Neural cell (in vitro differentiated cells): ENCODE measurements at regions not wholly inside any gene's neighbourhood (a gene's known extent, or its start where the extent isn't known, plus 50 kb on each side); places are given as distances from the start of the nearest gene placed in this dataset.
"Not testable (repeated sequence)": the region's sequence is repeated elsewhere in the genome, so short reads cannot be mapped to it uniquely, and the experiment has no call there.

ENCODE experiments used
- H2AFZ ChIP-seq: fragments of 200-600, 300-800 bp; sonication (generic), shearing (Covaris generic); 2 replicates; pipeline ENCODE4 v1.6.0; 2014; ENCODE audit warnings: low read depth, mild to moderate bottlenecking, antibody characterized with exemption, low read length, moderate library complexity
- H3F3A ChIP-seq: fragments of 200-600 bp; shearing (Covaris generic); 2 replicates; pipeline ENCODE4 v1.6.1; 2016; ENCODE audit warnings: mild to moderate bottlenecking, moderate library complexity, mixed read lengths, antibody characterized with exemption, low read length; ENCODE audit not compliant: insufficient read depth, poor library complexity, severe bottlenecking
- H3K27ac ChIP-seq: fragments of 200-600, 300-800 bp; sonication (generic), shearing (Covaris generic); 2 replicates; pipeline ENCODE4 v1.5.1; 2014; ENCODE audit warnings: mild to moderate bottlenecking, low read length, moderate library complexity
- H3K27me3 ChIP-seq: fragments of 300-800, 200-600 bp; sonication (generic), shearing (Covaris generic); 2 replicates; pipeline ENCODE4 v1.6.0; 2014; ENCODE audit warnings: mild to moderate bottlenecking, low read depth, low read length, moderate library complexity; ENCODE audit not compliant: insufficient read depth
- H3K36me3 ChIP-seq: fragments of 300-800, 200-600 bp; sonication (generic), shearing (Covaris generic); 2 replicates; pipeline ENCODE4 v1.5.1; 2014; ENCODE audit warnings: mild to moderate bottlenecking, antibody characterized with exemption, low read length, moderate library complexity; ENCODE audit not compliant: insufficient read depth
- H3K4me2 ChIP-seq: fragments of 300-800, 200-600 bp; sonication (generic), shearing (Covaris generic); 2 replicates; pipeline ENCODE4 v1.6.0; 2014; ENCODE audit warnings: mild to moderate bottlenecking, low read length
- H3K4me3 ChIP-seq: fragments of 300-800, 200-600 bp; sonication (generic), shearing (Covaris generic); 2 replicates; pipeline ENCODE4 v1.5.1; 2014; ENCODE audit warnings: mild to moderate bottlenecking, low read length, moderate library complexity
- H3K79me2 ChIP-seq: fragments of 200-600 bp; shearing (Covaris generic); replicated peaks from 2 replicates; pipeline ENCODE4 v1.6.0; 2014; ENCODE audit warnings: mild to moderate bottlenecking, low read length, moderate library complexity; ENCODE audit not compliant: insufficient read depth
- H3K9ac ChIP-seq: fragments of 300-800, 200-600 bp; sonication (generic), shearing (Covaris generic); 2 replicates; pipeline ENCODE4 v1.6.1; 2016; ENCODE audit warnings: mild to moderate bottlenecking, low read length, mixed read lengths
- H3K9me2 ChIP-seq: fragments of 200-600 bp; shearing (Covaris generic); 2 replicates; pipeline ENCODE4 v1.6.1; 2016; ENCODE audit warnings: mild to moderate bottlenecking, low read length, mixed read lengths; ENCODE audit not compliant: insufficient read depth
- H3K9me3 ChIP-seq: fragments of 200-600, 300-800 bp; sonication (generic), shearing (Covaris generic); 2 replicates; pipeline ENCODE4 v1.6.1; 2016; ENCODE audit warnings: mild to moderate bottlenecking, mixed run types, low read length, moderate library complexity, mixed read lengths
- H4K20me1 ChIP-seq: fragments of 200-600 bp; shearing (Covaris generic); 2 replicates; pipeline ENCODE4 v1.6.1; 2016; ENCODE audit warnings: mild to moderate bottlenecking, mixed run types; ENCODE audit not compliant: insufficient read depth
- CTCF ChIP-seq: fragments of 450-650 bp; IDR thresholded peaks from 2 replicates; pipeline ENCODE4 v1.5.1; 2014; ENCODE audit warnings: antibody characterized with exemption, mild to moderate bottlenecking, moderate library complexity; ENCODE audit not compliant: poor library complexity, severe bottlenecking
- EP300 ChIP-seq: fragments of 450-650 bp; conservative IDR thresholded peaks from 2 replicates; pipeline ENCODE4 v1.6.1; 2014; ENCODE audit warnings: antibody characterized with exemption, mild to moderate bottlenecking, moderate library complexity; ENCODE audit not compliant: poor library complexity, severe bottlenecking
- EZH2 ChIP-seq: fragments of 200-600, 300-800 bp; shearing (Covaris generic), sonication (generic); IDR thresholded peaks from 2 replicates; pipeline ENCODE4 v1.6.1; 2014; ENCODE audit warnings: antibody characterized with exemption, low read length, borderline replicate concordance, mild to moderate bottlenecking; ENCODE audit not compliant: insufficient read depth, poor library complexity, severe bottlenecking
- MXI1 ChIP-seq: fragments of 450-650 bp; conservative IDR thresholded peaks from 2 replicates; pipeline ENCODE4 v1.6.1; 2014; ENCODE audit warnings: antibody characterized with exemption, mild to moderate bottlenecking; ENCODE audit not compliant: poor library complexity, severe bottlenecking
- POLR2AphosphoS5 ChIP-seq: IDR thresholded peaks from 2 replicates; pipeline ENCODE4 v1.6.1; 2012
- RAD21 ChIP-seq: fragments of 450-650 bp; conservative IDR thresholded peaks from 2 replicates; pipeline ENCODE4 v1.6.1; 2014; ENCODE audit warnings: antibody characterized with exemption, mild to moderate bottlenecking, moderate library complexity
- REST ChIP-seq: IDR thresholded peaks from 2 replicates; pipeline ENCODE4 v1.6.1; 2012; ENCODE audit warnings: borderline replicate concordance
- SMC3 ChIP-seq: fragments of 450-650 bp; conservative IDR thresholded peaks from 2 replicates; pipeline ENCODE4 v1.6.1; 2014; ENCODE audit warnings: antibody characterized with exemption, mild to moderate bottlenecking, moderate library complexity; ENCODE audit not compliant: poor library complexity
- TAF1 ChIP-seq: IDR thresholded peaks from 2 replicates; pipeline ENCODE4 v1.6.1; 2012; ENCODE audit warnings: low read depth

- Histone ChIP-seq H3F3A (no peaks in the 10 kb centered on the region), H3K9me3 (no peaks in the 10 kb centered on the region), H3K9me2 (no peaks in the 10 kb centered on the region), H3K4me2 (no peak overlapping the region), H2AFZ (no peak overlapping the region), H3K9ac (no peak overlapping the region), H3K4me3 (no peak overlapping the region), H4K20me1 (no peaks in the 10 kb centered on the region), H3K27me3 (no peaks in the 10 kb centered on the region), H3K79me2 (no peaks in the 10 kb centered on the region), H3K36me3 (no peaks in the 10 kb centered on the region), H3K27ac (no peak overlapping the region)
- no peak for TF ChIP-seq EP300
- TF ChIP-seq MXI1 = no peak
- TF ChIP-seq SMC3 = no peak
- TF ChIP-seq REST = no peak
- TF ChIP-seq EZH2 = no peak
- TF ChIP-seq TAF1 = no peak
- TF ChIP-seq RAD21 = no peak
- TF ChIP-seq POLR2AphosphoS5 = no peak
- no peak for TF ChIP-seq CTCF
Measured at GRCh38 chr4:31482691-31483090, 762.5 kb downstream of the PCDH7 start.

GRCh38 chr4:31499216-31499615 is 779.0 kb downstream of the PCDH7 start:
- not testable (repeated sequence) for H3K4me3 ChIP-seq, H3K9ac ChIP-seq, H3K27ac ChIP-seq, H3F3A ChIP-seq, H3K27me3 ChIP-seq, H3K9me3 ChIP-seq, H4K20me1 ChIP-seq, H2AFZ ChIP-seq, H3K4me2 ChIP-seq, H3K9me2 ChIP-seq, H3K79me2 ChIP-seq, H3K36me3 ChIP-seq

- Histone ChIP-seq H3F3A (no peaks in the 10 kb centered on the region), H3K4me3 (no peak overlapping the region), H3K4me2 (no peak overlapping the region), H3K9me3 (no peaks in the 10 kb centered on the region), H3K27me3 (no peaks in the 10 kb centered on the region), H3K9ac (no peak overlapping the region), H3K27ac (no peak overlapping the region), H2AFZ (no peak overlapping the region), H4K20me1 (no peaks in the 10 kb centered on the region), H3K9me2 (no peaks in the 10 kb centered on the region), H3K79me2 (no peaks in the 10 kb centered on the region), H3K36me3 (no peaks in the 10 kb centered on the region)
- TF ChIP-seq POLR2AphosphoS5 = no peak
- TF ChIP-seq REST = no peak
- no peak for TF ChIP-seq EP300
- TF ChIP-seq RAD21 = no peak
- TF ChIP-seq SMC3 = no peak
- no peak for TF ChIP-seq EZH2
- TF ChIP-seq TAF1 = no peak
- TF ChIP-seq CTCF = no peak
- TF ChIP-seq MXI1 = no peak
Measured at GRCh38 chr4:31516520-31516919, 796.4 kb downstream of the PCDH7 start.
